Inflammatory macrophage (primary cell): ENCODE measurements at regions not wholly inside any gene's neighbourhood (a gene's known extent, or its start where the extent isn't known, plus 50 kb on each side); places are given as distances from the start of the nearest gene placed in this dataset.
"Not testable (repeated sequence)": the region's sequence is repeated elsewhere in the genome, so short reads cannot be mapped to it uniquely, and the experiment has no call there.

Experiments
- DNase-seq, 2 donors: peaks; one replicate each; pipeline ENCODE4 v3.0.0-alpha.2; 2020 to 2022

DNA sequence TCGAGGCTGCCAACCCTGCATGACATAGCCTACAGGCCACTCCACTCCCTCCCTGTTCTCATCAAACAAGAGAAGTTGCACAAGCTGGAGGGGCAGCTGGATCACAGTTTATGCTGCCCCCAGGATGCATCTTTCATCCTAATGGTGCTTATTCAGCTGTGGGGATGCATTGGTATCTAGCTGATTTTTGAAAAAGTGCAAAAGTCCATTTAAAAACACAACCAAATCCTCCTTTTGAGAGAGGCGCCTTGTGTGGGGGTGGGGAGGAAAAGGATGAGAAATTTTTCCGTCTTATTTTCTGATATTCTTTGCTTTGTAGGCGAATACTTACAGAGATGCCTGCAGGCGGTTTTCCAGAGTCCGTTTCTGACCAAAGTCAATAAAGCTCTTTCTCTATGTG is 276.4 kb upstream of the BOD1L1 start:
- no peak for DNase-seq

GRCh38 chr4:13905543-13905942 is 278.0 kb upstream of the BOD1L1 start:
- DNase-seq: no peak

- no peak for DNase-seq
Observed at GRCh38 chr4:13906727-13907126, 279.2 kb upstream of the BOD1L1 start.

- DNase-seq: peak; percentile 66 to 76
Observed at GRCh38 chr4:13907255-13907751, 279.8 kb upstream of the BOD1L1 start.

- DNase-seq: no peak
Observed at GRCh38 chr4:13908455-13908854, 280.9 kb upstream of the BOD1L1 start.

DNA sequence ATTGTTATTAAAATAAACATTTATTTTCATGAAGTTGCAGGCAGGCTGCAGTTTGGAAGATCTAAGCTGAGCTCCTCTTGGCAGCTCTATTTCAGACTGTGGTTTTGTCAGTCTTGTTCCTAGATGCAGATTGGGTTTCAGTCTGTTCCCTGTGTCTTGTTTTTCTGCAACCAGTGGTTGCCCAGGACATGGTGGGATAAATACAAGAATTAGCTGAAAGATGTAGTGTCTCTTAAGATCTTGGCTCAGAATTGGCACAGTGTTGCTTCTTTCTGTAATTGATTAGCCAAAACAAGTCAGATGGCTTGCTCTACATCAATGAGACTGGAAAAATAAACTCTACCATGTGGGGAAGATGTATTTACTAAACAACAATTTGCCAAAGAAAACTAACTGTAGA is 283.0 kb upstream of the BOD1L1 start:
- no peak for DNase-seq

- DNase-seq: no peak
Observed at GRCh38 chr4:13911256-13911655, 283.7 kb upstream of the BOD1L1 start.

DNA sequence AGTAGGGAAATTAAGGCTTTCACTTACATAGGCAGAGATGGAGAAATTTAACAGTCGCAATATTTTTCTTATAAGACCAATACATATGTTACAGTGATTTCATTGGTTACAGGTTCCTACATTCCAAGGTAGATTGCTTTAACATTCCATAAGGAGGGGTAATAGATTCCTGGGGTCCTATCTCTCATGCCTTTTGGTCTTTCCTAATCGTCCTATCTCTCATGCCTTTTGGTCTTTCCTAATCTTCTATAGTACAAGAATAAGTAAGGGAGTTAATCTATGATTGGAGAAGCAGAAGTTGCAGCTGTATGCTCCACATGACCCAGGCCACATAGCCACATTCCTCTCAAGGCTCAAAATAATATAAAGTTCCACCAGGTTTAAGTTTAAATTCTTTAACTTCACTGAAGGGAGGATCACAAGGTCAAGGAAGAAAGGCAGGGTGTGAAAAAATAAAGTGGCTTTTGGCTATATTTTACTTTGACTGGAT is 285.0 kb upstream of the BOD1L1 start:
- DNase-seq: peak; percentile 29 to 37

- peak; percentile 47 to 54 for DNase-seq
Observed at GRCh38 chr4:13912966-13913365, 285.4 kb upstream of the BOD1L1 start.

DNA sequence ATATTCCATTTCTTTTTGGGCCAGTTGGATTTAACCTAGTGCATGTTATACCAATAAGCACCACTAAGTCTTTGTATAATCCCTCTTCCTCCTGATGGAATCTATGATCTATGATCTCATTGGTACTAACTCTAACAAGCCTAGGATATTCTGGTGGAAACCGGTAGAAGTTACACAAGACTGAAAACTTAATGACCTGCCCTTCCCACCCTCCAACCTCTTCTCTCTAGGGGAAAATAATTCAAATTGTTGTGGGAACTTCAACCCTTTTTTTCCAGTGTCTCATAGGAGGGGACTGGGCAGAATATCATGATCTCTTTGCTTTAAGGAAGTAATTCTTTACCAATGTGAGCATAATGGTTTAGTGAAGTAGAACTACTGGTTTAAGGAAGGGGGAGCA is 289.5 kb upstream of the BOD1L1 start:
- DNase-seq: no peak

- no peak for DNase-seq
Observed at GRCh38 chr4:13918110-13918509, 290.6 kb upstream of the BOD1L1 start.

DNA sequence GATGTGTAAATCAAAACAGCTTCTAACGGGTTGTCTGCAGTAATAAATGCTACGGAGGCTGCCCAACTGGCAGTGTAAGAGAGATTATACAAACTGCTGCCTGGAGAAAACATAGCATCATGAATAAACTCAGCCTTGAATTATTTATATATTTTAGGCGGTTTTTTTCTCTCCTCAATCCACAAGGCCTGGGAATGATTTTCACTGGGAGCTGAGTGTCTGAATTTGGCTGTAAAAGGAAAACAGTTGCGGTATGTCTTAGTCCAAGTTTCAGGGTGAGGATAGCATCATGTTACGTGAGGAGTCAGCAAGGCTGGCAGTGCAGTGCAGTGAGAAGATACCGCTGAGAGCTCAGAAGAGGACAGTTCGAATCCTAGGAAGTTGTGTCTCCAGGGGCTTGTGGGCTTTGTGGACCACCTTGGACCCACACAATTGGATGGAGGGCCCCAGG is 291.5 kb upstream of the BOD1L1 start:
- DNase-seq: no peak

DNA sequence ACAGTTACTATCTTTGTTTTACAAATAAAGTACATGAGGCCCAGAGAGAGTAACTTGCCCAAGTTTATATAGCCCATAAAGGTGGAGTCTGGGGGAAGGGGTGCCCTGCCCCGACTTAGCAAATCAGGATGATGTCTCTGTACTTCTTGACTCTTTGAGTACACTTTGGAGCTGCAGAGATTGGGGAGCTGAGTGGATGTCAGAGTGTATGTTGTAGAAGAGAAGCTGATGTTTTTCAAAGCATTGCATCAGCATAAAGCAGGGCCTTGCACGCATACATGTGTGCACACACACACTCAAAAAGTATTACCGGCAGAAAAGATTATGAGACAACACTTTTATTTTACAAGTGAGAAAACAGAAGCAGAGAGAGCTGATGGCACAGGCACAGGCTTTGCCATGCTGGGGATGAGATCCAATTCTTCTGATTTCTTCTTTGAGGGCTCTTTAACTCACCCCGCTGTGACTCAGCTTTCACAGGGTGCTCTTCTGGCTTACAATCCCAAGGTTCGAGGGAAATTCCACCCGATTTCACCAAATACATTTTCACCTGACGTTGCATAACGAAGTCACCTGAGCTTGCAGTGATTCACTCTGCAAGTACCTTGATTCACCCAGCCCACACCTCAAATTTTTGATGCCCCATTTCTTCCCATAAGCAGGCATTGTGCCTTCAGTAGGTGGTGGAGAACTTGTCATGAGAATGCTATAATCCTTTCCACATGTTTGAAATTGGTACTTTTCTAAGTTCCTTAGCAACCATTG is 292.8 kb upstream of the BOD1L1 start:
- no peak for DNase-seq

- DNase-seq: peak; percentile 27 to 63
Observed at GRCh38 chr4:13920901-13921300, 293.4 kb upstream of the BOD1L1 start.

GRCh38 chr4:13921805-13922204 is 294.3 kb upstream of the BOD1L1 start:
- DNase-seq: no peak

- DNase-seq: no peak
Observed at GRCh38 chr4:13922459-13922858, 294.9 kb upstream of the BOD1L1 start.

GRCh38 chr4:13922873-13923645 is 295.5 kb upstream of the BOD1L1 start:
- no peak for DNase-seq

GRCh38 chr4:13924900-13925299 is 297.4 kb upstream of the BOD1L1 start:
- DNase-seq: not testable (repeated sequence)

DNA sequence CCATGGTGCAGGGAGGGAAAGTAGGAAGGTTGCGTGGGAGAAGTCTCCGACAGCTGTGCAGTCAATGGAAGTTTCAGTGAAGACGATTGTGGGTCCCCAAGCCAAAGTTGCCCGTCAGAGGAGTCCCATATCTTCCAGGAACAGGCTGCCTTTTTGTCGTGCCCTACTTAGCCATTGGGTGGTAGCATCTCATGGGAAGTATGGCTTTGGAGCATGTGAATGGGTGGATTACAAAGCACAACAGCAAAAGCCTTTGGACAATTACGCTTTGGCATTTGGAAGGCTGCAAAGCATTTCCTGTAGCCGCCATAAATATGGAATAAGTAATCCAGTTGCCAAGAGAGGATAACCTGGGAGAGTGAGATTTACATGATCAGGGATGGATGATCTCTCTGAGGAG is 300.7 kb upstream of the BOD1L1 start:
- no peak for DNase-seq

DNA sequence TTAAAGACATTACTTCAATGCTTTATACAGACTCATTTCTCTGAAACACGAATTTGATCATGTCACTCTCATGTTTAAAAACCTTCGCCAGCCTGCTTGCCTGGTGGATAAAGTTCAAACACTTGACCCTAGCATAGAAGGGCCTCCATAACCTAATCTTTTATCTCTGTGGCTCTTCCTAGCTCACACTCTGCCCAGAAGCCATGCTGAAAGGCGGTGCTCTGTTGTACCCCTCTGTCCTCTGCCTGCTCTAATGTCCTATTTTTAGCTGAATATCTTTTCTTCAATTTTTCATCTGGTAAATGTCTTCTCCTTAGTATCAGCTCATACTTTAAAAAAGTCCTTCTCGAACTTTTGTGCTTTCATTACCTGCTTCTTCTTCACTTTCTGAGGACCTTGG is 302.6 kb upstream of the BOD1L1 start:
- no peak for DNase-seq

DNA sequence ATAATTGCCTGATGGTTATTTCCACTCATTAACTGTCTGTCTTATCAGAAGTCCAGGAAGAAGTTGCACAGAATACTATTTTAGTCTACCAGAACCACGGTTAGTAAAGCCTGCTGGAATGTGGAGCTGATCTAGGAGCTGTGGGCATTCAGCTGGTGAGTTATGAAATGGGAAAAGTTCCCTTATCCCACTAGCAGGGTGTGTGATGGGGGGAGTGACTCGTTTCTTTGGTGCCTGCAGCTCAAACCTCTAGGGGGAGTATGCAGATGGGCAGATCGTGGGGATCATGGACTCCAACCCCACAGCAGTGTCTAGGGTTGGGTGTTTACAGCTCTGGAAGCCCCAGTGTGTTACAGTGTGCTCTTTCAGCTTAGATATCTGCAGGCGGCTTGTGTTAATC is 305.7 kb upstream of the BOD1L1 start:
- DNase-seq: no peak

DNA sequence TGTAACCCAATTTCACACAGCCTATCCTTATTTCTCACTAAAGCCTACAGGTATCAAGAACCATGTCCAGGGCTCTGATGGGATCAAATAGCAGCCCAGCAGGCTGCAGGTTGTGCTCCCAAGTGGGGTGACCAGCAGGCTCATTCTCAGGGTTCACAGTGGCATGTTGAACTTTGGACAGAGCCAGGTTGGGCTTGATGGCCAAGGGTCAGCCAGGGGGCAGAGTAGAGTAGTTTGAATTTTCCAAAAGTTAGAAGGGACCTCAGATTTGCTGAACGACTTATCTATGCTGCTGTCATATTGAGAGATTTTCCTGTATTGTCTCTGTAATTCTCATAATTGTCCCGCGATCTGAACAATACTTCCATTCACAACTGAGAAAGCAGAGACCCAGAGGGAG is 310.8 kb upstream of the BOD1L1 start:
- DNase-seq: no peak

GRCh38 chr4:13940921-13941320 is 313.4 kb upstream of the BOD1L1 start:
- DNase-seq: no peak

DNA sequence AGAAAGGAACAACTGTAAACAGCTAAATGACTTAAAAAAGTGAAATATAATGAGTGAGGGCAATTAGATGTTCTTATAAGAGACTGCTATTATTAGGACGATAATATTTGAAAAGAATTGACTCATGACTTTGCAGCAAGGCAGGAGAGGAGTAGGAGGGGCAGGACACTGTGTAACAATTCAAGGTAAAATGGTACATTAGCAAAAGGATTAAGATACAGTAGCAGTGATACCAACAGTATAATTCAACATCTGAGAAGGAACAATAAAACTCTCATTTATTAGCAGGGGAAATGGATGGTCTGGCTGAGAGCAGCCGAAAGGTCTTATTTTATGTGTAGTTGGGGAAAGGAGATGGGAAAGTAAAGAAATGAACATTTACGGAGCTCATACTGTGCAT is 315.5 kb upstream of the BOD1L1 start:
- no peak for DNase-seq
